KMS-11 (cell line): ENCODE measurements at regions not wholly inside any gene's neighbourhood (a gene's known extent, or its start where the extent isn't known, plus 50 kb on each side); places are given as distances from the start of the nearest gene placed in this dataset.

Experiments
- H2AFZ ChIP-seq: fragments of 200-600 bp; sonication (generic); 2 replicates; pipeline ENCODE4 v1.6.1; 2016; ENCODE audit warnings: antibody characterized with exemption, mixed run types, low read depth
- H3K27ac ChIP-seq: fragments of 200-600 bp; sonication (generic); 2 replicates; pipeline ENCODE4 v1.6.1; 2016; ENCODE audit warnings: mild to moderate bottlenecking, mixed run types
- H3K27me3 ChIP-seq: fragments of 200-600 bp; sonication (generic); 2 replicates; pipeline ENCODE4 v1.6.1; 2017; ENCODE audit warnings: mild to moderate bottlenecking, low read depth, mixed run types, moderate library complexity; ENCODE audit not compliant: insufficient read depth
- H3K36me3 ChIP-seq: fragments of 200-600 bp; sonication (generic); 2 replicates; pipeline ENCODE4 v1.6.1; 2017; ENCODE audit warnings: mild to moderate bottlenecking, mixed run types; ENCODE audit not compliant: insufficient read depth
- H3K4me1 ChIP-seq: fragments of 200-600 bp; sonication (generic); 2 replicates; pipeline ENCODE4 v1.6.1; 2016; ENCODE audit warnings: mild to moderate bottlenecking, low read depth, mixed run types; ENCODE audit not compliant: poor library complexity, severe bottlenecking
- H3K4me2 ChIP-seq: fragments of 200-600 bp; sonication (generic); 2 replicates; pipeline ENCODE4 v1.7.0; 2016; ENCODE audit warnings: mild to moderate bottlenecking, mixed run types
- H3K4me3 ChIP-seq: fragments of 200-600 bp; sonication (generic); IDR thresholded peaks from 2 replicates; pipeline ENCODE4 v1.6.1; 2017; ENCODE audit warnings: low read depth, low read length, mixed read lengths; ENCODE audit not compliant: insufficient read depth
- H3K79me2 ChIP-seq: fragments of 200-600 bp; sonication (generic); 2 replicates; pipeline ENCODE4 v1.6.1; 2016; ENCODE audit warnings: low read depth, mixed run types; ENCODE audit not compliant: insufficient read depth
- H3K9ac ChIP-seq: fragments of 200-600 bp; sonication (generic); 2 replicates; pipeline ENCODE4 v1.6.1; 2016; ENCODE audit warnings: mild to moderate bottlenecking, mixed run types
- H4K20me1 ChIP-seq: fragments of 200-600 bp; sonication (generic); 2 replicates; pipeline ENCODE4 v1.6.1; 2016; ENCODE audit warnings: mild to moderate bottlenecking, mixed run types; ENCODE audit not compliant: insufficient read depth
- CTCF ChIP-seq: fragments of 200-600 bp; sonication (generic); conservative IDR thresholded peaks from 2 replicates; pipeline ENCODE4 v1.6.1; 2017; ENCODE audit warnings: low read depth, mild to moderate bottlenecking, antibody characterized with exemption, low read length, moderate library complexity, mixed read lengths

- H3K27ac ChIP-seq: no peak overlapping the region
- H4K20me1 ChIP-seq: no peaks in the 10 kb centered on the region
- H3K79me2 ChIP-seq: no peaks in the 10 kb centered on the region
- H3K4me1 ChIP-seq: no peaks in the 10 kb centered on the region
- H3K9ac ChIP-seq: no peak overlapping the region
- no peak for TF ChIP-seq CTCF
- H3K4me2 ChIP-seq: no peak overlapping the region
- H2AFZ ChIP-seq: no peak overlapping the region
- H3K4me3 ChIP-seq: no peak overlapping the region
- H3K36me3 ChIP-seq: no peaks in the 10 kb centered on the region
- no peaks in the 10 kb centered on the region for H3K27me3 ChIP-seq
These were observed 732.2 kb downstream of the SOCS6 start for GRCh38 chr18:71021030-71021362.

- no peak overlapping the region for H3K27ac ChIP-seq
- no peaks in the 10 kb centered on the region for H3K4me1 ChIP-seq
- no peaks in the 10 kb centered on the region for H3K27me3 ChIP-seq
- no peak overlapping the region for H3K4me2 ChIP-seq
- no peaks in the 10 kb centered on the region for H4K20me1 ChIP-seq
- no peak overlapping the region for H3K4me3 ChIP-seq
- TF ChIP-seq CTCF: no peak
- no peak overlapping the region for H3K9ac ChIP-seq
- H2AFZ ChIP-seq: no peak overlapping the region
- no peaks in the 10 kb centered on the region for H3K79me2 ChIP-seq
- no peaks in the 10 kb centered on the region for H3K36me3 ChIP-seq
These were observed 731.6 kb downstream of the SOCS6 start for GRCh38 chr18:71020342-71021029.

GRCh38 chr18:71018816-71019215 lies 730.0 kb downstream of the SOCS6 start:
- Histone ChIP-seq H3K27ac (no peak overlapping the region), H3K4me2 (no peak overlapping the region), H3K79me2 (no peaks in the 10 kb centered on the region), H3K4me3 (no peak overlapping the region), H3K9ac (no peak overlapping the region), H4K20me1 (no peaks in the 10 kb centered on the region), H3K27me3 (no peaks in the 10 kb centered on the region), H2AFZ (no peak overlapping the region), H3K36me3 (no peaks in the 10 kb centered on the region), H3K4me1 (no peaks in the 10 kb centered on the region)
- no peak for TF ChIP-seq CTCF

GRCh38 chr18:71012789-71013188 lies 723.9 kb downstream of the SOCS6 start:
- no peaks in the 10 kb centered on the region for H3K36me3 ChIP-seq
- H4K20me1 ChIP-seq: no peaks in the 10 kb centered on the region
- no peaks in the 10 kb centered on the region for H3K79me2 ChIP-seq
- no peak overlapping the region for H3K27ac ChIP-seq
- TF ChIP-seq CTCF: no peak
- H3K9ac ChIP-seq: no peak overlapping the region
- no peaks in the 10 kb centered on the region for H3K27me3 ChIP-seq
- H3K4me2 ChIP-seq: no peak overlapping the region
- peaks cover 39% of the 10 kb centered on the region for H3K4me1 ChIP-seq
- no peak overlapping the region for H3K4me3 ChIP-seq
- no peak overlapping the region for H2AFZ ChIP-seq
